NOMO-1 (cell line): ENCODE measurements at regions not wholly inside any gene's neighbourhood (a gene's known extent, or its start where the extent isn't known, plus 50 kb on each side); places are given as distances from the start of the nearest gene placed in this dataset.

ENCODE experiments used
- DNase-seq, 2 experiments: peaks; one replicate each; lab custom pipeline; 2025; ENCODE audit not compliant: unreplicated experiment in 2 of 2; lab: John Stamatoyannopoulos, UW

DNA sequence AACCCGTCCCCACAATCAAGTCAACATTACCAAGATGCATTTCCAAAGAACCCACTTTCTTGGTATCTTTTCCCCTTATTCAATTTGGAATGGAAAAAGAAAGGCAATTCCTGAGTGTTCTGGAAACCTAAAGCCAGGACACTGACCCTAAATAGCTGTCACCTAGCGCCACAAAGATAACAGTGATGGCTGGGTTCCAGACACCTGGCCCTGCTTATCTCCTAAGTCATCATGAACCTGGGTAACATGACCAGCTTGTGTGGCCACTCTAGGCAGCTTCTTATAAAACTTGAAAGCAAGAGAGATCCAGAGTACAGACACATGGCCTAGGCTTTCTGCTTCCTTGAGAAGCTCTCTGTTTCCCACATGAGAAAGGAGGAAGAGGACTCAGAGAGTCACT lies 95.4 kb downstream of the BOD1L2 start:
- DNase-seq: no peak

- no peak for DNase-seq
Observed at GRCh38 chr18:57243624-57244179, 96.8 kb downstream of the BOD1L2 start.

- peak; percentile 2 to 34 for DNase-seq
Observed at GRCh38 chr18:57249179-57249578, 102.3 kb downstream of the BOD1L2 start.

DNA sequence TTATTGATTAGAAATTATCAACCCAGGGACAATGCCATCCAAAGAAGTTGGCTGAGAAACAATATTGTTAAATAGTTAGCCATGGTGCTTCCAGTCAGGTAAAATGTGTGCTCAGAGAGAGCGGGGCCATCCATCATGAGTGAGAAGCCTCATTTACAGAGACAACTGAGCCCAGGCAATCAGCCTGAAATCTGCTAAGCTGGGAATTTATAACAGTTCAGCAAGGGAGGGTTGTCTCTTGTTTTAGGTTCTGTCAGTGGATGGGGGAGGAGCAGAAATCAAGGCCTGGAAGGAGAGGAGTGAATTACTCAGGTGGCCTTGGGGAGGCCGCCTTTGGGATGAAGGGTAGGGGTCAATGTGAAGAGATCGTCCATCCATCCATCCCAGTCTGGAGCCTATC lies 102.5 kb upstream of the ST8SIA3 start:
- DNase-seq: no peak

GRCh38 chr18:57251747-57252146 lies 100.6 kb upstream of the ST8SIA3 start:
- DNase-seq: no peak

- DNase-seq: no peak
Observed at GRCh38 chr18:57253903-57254302, 98.5 kb upstream of the ST8SIA3 start.

- DNase-seq: no peak
Observed at GRCh38 chr18:57258131-57258777, 94.1 kb upstream of the ST8SIA3 start.

GRCh38 chr18:57267368-57267925 lies 84.9 kb upstream of the ST8SIA3 start:
- no peak for DNase-seq

- no peak for DNase-seq
Observed at GRCh38 chr18:57269756-57270155, 82.6 kb upstream of the ST8SIA3 start.

- DNase-seq: no peak
Observed at GRCh38 chr18:57270156-57270555, 82.2 kb upstream of the ST8SIA3 start.

- DNase-seq: no peak
Observed at GRCh38 chr18:57273194-57273593, 79.2 kb upstream of the ST8SIA3 start.

- DNase-seq: no peak
Observed at GRCh38 chr18:57275111-57275510, 77.2 kb upstream of the ST8SIA3 start.

DNA sequence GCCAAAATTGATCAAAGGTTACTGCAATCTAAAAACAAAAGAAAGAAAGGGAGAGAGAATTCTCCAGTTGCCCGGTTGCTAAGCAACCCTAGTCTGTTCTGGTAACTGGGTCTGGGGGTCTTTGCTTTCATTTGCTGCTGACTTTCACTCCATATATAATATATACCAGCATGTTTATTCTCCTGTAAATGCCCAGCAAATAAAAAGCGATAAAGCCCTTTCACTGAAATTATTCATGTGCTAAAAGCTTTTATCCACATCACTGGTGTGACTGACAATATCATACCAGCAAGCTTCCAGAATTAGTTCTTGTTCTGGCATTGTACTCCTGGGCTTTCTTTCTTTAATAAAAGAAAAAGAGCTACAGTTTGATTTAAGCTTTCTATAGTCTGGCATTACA lies 75.5 kb upstream of the ST8SIA3 start:
- no peak for DNase-seq

DNA sequence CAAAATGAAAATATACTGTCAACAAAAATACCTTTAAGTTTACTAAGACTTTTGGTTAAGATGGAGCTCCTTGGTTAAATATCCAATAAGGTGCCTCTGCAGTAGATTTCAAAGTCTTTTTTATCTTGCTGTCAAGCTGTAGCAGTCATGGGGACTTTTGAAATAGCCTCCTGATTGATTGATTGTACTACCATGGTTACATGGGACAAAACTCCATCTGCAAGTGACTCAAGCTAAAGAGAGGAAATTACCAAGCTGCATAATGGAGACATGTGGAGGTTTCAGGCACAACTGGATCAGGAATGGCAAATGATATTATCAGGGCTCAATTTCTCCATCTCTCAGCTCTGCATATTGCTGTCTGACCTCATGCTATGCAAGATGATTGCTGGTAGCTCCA lies 73.4 kb upstream of the ST8SIA3 start:
- no peak for DNase-seq

DNA sequence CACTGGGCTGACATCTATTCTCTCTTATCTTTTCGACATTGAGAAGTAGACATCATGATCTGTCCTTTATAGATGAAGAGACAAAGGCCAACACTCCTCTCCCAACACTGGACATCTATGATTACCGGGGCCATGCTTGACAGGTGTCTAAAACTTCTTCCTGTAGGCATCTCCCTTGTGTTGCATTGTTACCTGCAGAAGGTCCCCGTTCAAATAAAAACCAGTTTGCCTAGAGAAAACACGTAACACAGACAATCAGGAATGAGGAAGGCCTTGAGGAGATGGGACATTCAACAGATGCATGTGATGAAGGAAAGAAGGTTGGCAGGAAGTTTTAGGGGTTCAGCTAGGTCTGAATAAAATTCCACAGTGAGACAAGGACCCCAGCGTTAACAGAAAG lies 70.8 kb upstream of the ST8SIA3 start:
- no peak for DNase-seq

GRCh38 chr18:57286949-57287348 lies 65.4 kb upstream of the ST8SIA3 start:
- DNase-seq: no peak

DNA sequence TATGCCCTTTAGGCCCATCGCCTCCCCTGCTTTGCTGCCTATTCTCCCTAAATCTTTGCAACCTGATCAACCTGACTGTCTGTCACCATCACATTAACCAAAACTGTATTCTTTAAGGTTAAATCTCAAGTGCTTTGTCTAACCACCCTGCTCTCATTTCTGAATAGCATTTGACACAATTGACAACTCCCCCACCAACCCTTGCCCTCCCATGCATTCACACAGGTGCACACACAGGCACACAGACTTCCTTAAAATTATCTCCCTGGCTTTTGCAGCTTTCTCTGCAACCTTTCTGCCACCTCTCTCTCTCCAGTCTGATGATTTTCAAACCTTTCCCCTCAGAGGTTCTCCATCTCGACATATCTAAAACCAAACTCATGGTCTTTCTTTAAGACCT lies 64.6 kb upstream of the ST8SIA3 start:
- DNase-seq: no peak

- DNase-seq: no peak
Observed at GRCh38 chr18:57294547-57294946, 57.8 kb upstream of the ST8SIA3 start.

- DNase-seq: no peak
Observed at GRCh38 chr18:57296336-57296735, 56.0 kb upstream of the ST8SIA3 start.

DNA sequence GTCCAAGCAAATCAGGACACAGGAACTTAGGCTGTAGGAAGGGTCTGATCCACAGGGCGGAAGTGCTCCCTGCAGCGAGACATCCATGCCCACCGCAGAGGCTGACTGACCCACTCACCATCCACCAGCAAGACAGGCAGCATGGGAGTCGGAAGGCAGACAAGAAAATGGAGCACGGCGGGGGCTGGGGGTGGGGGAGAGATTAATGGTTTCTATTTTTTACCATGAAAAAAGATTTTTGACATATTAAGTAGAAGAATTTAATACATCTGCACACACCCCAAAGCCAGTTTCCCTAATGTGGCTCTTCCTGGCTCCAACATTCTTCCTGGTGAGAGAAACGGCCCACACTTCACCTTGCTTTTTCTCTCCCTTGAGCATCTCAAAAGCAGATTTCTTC lies 55.1 kb upstream of the ST8SIA3 start:
- DNase-seq: no peak

GRCh38 chr18:57299931-57300330 lies 52.4 kb upstream of the ST8SIA3 start:
- DNase-seq: no peak
